ENCODE measurements at regions not wholly inside any gene's neighbourhood (a gene's known extent, or its start where the extent isn't known, plus 50 kb on each side); places are given as distances from the start of the nearest gene placed in this dataset.
"Not testable (repeated sequence)": the region's sequence is repeated elsewhere in the genome, so short reads cannot be mapped to it uniquely, and the experiment has no call there.

GRCh38 chr9:85160944-85161343 lies 491.4 kb downstream of the NTRK2 start:
- TF ChIP-seq CTCF (IDR thresholded peaks at IDR 0.05; ENCODE audit: insufficient read depth, low read length, poor library complexity, severe bottlenecking); EZH2phosphoT487 (conservative IDR thresholded peaks at IDR 0.05; ENCODE audit: low read length): not testable (repeated sequence)
